Gastroesophageal sphincter (tissue), 4 donors: ENCODE measurements at regions not wholly inside any gene's neighbourhood (a gene's known extent, or its start where the extent isn't known, plus 50 kb on each side); places are given as distances from the start of the nearest gene placed in this dataset.

Source experiments
- ATAC-seq: fragments of 150-250 bp; one replicate; pipeline ENCODE4 v1.9.1; 2016; ENCODE audit warnings: mild to moderate bottlenecking, moderate library complexity
- H3K27ac ChIP-seq, 4 donors: fragments of 200-600 bp; sonication (generic) in 3 of 4; 1 replicate in 3 of 4; 2 replicates in 1 of 4; pipeline ENCODE4 v1.5.1; 2016 to 2019
- H3K27me3 ChIP-seq: fragments of 200-600 bp; sonication (generic); one replicate; pipeline ENCODE4 v1.5.1; 2019
- H3K36me3 ChIP-seq, 2 donors: fragments of 200-600 bp; sonication (generic); one replicate each; pipeline ENCODE4 v1.5.1; 2019; ENCODE audit warnings: control low read depth in 1 of 2
- H3K4me1 ChIP-seq, 3 donors: fragments of 200-600 bp; sonication (generic); 1 replicate in 2 of 3; 2 replicates in 1 of 3; pipeline ENCODE4 v1.5.1; 2016 to 2019; ENCODE audit warnings: control low read depth in 2 of 3
- H3K4me3 ChIP-seq, 2 donors: fragments of 200-600 bp; sonication (generic); one replicate each; pipeline ENCODE4 v1.5.1; 2019; ENCODE audit warnings: mild to moderate bottlenecking in 1 of 2, moderate library complexity in 1 of 2
- H3K9me3 ChIP-seq, 3 donors: fragments of 200-600 bp; sonication (generic); one replicate each; pipeline ENCODE4 v1.5.1; 2017 to 2019; ENCODE audit warnings: control low read depth in 2 of 3
- EP300 ChIP-seq: sonication (generic); formaldehyde crosslinking; IDR thresholded peaks from one replicate; pipeline ENCODE4 v1.6.1; 2017; ENCODE audit warnings: antibody characterized with exemption, mild to moderate bottlenecking
- POLR2A ChIP-seq, 2 donors: fragments of 450-650 bp; IDR thresholded peaks; one replicate each; pipeline ENCODE4 v1.6.1; 2017; ENCODE audit warnings: antibody characterized with exemption in 2 of 2, mild to moderate bottlenecking in 2 of 2, moderate library complexity in 1 of 2
- POLR2AphosphoS5 ChIP-seq: sonication (generic); formaldehyde crosslinking; IDR thresholded peaks from one replicate; pipeline ENCODE4 v1.6.1; 2017; ENCODE audit warnings: antibody characterized with exemption
- WGBS, 2 donors: methylation state at CpG; one replicate each; pipeline ENCODE4 v1.1.5; 2018; ENCODE audit warnings: low coverage in 1 of 2; 5-methylcytosine and 5-hydroxymethylcytosine counted together
- TF ChIP-seq, protein P1 (sequence below), 4 experiments: fragments of 200-600 bp in 2 of 4; fragments of 450-650 bp in 2 of 4; sonication (generic) in 1 of 4; IDR thresholded peaks; one replicate each; pipeline ENCODE4 v1.5.1; 2017 to 2019; ENCODE audit warnings: antibody characterized with exemption in 4 of 4, mild to moderate bottlenecking in 2 of 4, moderate library complexity in 2 of 4

DNA sequence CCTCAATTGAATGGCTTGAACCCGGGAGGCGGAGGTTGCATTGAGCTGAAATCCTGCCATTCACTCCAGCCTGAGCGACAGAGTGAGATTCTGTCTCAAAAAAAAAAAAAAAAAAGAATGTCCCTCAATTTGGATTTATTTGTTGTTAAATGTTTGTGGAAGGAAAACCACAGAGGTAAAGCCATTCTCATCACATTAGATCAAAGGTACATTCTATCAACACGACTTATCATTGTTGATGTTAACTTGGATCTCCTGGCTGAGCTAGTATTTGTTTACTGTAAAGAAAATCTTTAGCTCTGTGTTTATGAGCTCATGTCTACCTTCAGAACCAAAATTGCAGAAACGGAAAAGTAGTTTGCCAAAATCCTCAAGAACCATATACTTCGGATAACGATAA lies 91.4 kb upstream of the SALL4 start:
- no peak for TF ChIP-seq POLR2A (IDR thresholded peaks at IDR 0.05)
- TF ChIP-seq, protein P1, sequence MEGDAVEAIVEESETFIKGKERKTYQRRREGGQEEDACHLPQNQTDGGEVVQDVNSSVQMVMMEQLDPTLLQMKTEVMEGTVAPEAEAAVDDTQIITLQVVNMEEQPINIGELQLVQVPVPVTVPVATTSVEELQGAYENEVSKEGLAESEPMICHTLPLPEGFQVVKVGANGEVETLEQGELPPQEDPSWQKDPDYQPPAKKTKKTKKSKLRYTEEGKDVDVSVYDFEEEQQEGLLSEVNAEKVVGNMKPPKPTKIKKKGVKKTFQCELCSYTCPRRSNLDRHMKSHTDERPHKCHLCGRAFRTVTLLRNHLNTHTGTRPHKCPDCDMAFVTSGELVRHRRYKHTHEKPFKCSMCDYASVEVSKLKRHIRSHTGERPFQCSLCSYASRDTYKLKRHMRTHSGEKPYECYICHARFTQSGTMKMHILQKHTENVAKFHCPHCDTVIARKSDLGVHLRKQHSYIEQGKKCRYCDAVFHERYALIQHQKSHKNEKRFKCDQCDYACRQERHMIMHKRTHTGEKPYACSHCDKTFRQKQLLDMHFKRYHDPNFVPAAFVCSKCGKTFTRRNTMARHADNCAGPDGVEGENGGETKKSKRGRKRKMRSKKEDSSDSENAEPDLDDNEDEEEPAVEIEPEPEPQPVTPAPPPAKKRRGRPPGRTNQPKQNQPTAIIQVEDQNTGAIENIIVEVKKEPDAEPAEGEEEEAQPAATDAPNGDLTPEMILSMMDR (IDR thresholded peaks at IDR 0.05), result no peak
- no peak for TF ChIP-seq EP300
- TF ChIP-seq POLR2AphosphoS5, result no peak
- no peaks in the 10 kb centered on the region for H3K36me3 ChIP-seq
- no peaks in the 10 kb centered on the region for H3K9me3 ChIP-seq
- H3K4me1 ChIP-seq, result no peaks in the 10 kb centered on the region
- H3K27ac ChIP-seq, result no peak overlapping the region
- ATAC-seq, result no peak
- no peaks in the 10 kb centered on the region for H3K27me3 ChIP-seq
- WGBS, 2 donors, result 56 to 69% methylated on average over 4 to 5 of the region's 7 CpGs
- H3K4me3 ChIP-seq, result no peak overlapping the region

DNA sequence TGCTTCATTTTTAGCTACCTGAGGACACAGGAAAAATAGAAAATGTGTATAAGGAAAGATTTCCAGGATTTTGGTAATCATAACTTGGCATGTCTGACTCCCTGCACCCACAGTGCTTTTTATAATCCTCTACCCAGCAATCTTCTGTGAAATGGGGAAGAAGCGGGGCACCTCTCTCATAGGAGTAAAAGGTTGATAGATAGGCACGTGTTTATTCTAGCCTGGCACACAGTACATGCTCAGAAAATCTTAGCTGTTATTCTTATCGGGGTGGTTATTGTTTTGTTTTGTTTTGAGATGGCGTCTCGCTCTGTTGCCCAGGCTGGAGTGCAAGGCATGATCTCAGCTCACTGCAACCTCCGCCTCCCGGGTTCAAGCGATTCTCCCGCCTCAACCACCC lies 87.7 kb upstream of the SALL4 start:
- 79 to 86% methylated on average over 6 to 9 of the region's 9 CpGs for WGBS, 2 donors
- no peaks in the 10 kb centered on the region for H3K27me3 ChIP-seq
- no peaks in the 10 kb centered on the region for H3K9me3 ChIP-seq
- no peak for ATAC-seq
- H3K4me3 ChIP-seq, result no peak overlapping the region
- H3K4me1 ChIP-seq, result no peaks in the 10 kb centered on the region
- H3K27ac ChIP-seq, result no peak overlapping the region
- H3K36me3 ChIP-seq, result no peaks in the 10 kb centered on the region
- TF ChIP-seq EP300 (no peak), POLR2AphosphoS5 (no peak), POLR2A (IDR thresholded peaks at IDR 0.05) (no peak)
- TF ChIP-seq, protein P1 (IDR thresholded peaks at IDR 0.05), result no peak

DNA sequence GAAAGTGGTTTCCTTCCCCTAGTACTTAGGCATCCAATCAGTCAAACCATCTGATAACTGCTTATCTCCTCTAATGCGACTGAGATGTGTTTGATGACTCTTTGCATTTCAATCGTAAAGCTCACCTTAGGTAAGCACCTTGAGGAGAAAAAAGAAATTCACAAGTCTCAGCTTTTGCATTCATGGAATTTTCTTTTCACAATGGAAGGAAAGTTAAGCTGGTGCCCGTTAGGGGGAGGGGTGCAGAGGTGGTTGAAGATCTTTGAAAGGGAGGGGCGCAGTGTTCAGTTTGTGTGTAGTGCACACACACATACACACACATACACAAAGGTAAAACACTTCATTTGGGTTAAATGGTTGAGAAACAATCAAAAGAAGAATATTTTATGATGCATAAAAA lies 87.1 kb upstream of the SALL4 start:
- 55 to 64% methylated on average over 4 of the region's 4 CpGs for WGBS, 2 donors
- Histone ChIP-seq H3K4me1 (no peaks in the 10 kb centered on the region), H3K36me3 (no peaks in the 10 kb centered on the region), H3K9me3 (no peaks in the 10 kb centered on the region), H3K4me3 (no peak overlapping the region), H3K27ac (no peak overlapping the region), H3K27me3 (no peaks in the 10 kb centered on the region)
- TF ChIP-seq EP300 (no peak), POLR2AphosphoS5 (no peak), POLR2A (IDR thresholded peaks at IDR 0.05) (no peak)
- TF ChIP-seq, protein P1 (IDR thresholded peaks at IDR 0.05), result no peak
- no peak for ATAC-seq

DNA sequence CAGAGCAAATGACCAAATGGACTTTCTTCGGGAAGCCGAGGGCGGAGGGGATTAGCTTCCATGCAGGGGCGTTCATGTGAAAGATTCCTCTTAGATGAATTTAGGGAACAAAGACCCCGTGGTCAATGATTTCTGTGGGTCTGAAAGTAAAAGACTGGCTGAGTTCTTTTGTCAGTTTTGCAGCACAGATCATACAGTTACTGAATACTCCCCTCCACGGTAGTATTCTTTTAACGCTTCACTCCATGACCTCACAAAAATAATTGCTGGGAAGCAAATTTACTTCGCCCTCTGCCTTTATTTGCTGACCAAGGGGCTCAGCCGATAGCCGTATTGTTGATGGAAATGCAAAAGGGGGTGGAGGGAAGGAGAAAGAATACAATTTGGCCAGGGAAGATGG lies 86.0 kb upstream of the SALL4 start:
- no peak for TF ChIP-seq POLR2AphosphoS5
- no peak for TF ChIP-seq EP300
- TF ChIP-seq POLR2A (IDR thresholded peaks at IDR 0.05), result no peak
- TF ChIP-seq, protein P1 (IDR thresholded peaks at IDR 0.05), result no peak
- Histone ChIP-seq H3K4me1 (no peaks in the 10 kb centered on the region), H3K4me3 (no peak overlapping the region), H3K9me3 (no peaks in the 10 kb centered on the region), H3K27me3 (no peaks in the 10 kb centered on the region), H3K36me3 (no peaks in the 10 kb centered on the region), H3K27ac (no peak overlapping the region)
- no peak for ATAC-seq
- WGBS, 2 donors, result 59 to 72% methylated on average over 7 to 10 of the region's 10 CpGs

DNA sequence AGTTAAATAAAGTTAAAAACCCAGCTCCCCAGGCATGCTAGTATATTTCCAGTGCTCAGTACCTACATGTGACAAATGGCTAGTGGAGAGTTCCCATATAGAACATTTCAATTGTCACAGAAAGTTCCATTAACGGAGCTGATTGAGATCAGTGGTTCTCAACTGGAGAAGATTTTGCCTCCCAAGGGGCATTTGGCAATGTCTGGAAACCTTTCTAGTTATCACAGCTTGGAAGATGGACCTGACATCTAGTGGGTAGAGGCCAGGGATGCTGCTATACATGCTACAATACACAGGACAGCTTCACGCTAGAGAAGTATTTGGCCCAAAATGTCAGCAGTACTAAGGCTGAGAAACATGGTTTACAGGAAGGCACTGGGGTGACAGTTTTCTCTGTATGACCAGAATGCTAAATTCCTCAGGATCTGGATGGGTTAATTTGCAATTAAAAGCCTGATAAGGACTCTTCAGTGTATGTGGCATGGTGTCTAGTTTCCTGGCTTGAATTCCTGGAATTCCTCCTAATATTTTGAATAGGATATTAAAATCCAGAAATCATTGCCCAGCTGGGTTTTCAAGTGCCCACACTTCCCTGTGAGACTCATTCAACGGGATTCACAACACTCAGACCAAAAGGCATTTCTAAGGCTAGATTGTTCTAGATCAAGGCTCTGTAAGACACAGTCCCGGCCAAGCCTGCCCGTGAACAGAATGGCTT lies 84.7 kb upstream of the SALL4 start:
- Histone ChIP-seq H3K9me3 (no peaks in the 10 kb centered on the region), H3K36me3 (no peaks in the 10 kb centered on the region), H3K27me3 (no peaks in the 10 kb centered on the region), H3K4me1 (no peaks in the 10 kb centered on the region), H3K27ac (no peak overlapping the region), H3K4me3 (no peak overlapping the region)
- ATAC-seq, result no peak
- no peak for TF ChIP-seq EP300
- TF ChIP-seq POLR2AphosphoS5, result no peak
- no peak for TF ChIP-seq POLR2A (IDR thresholded peaks at IDR 0.05)
- TF ChIP-seq, protein P1 (IDR thresholded peaks at IDR 0.05), result no peak
- WGBS, 2 donors, result 79 to 83% methylated on average over 5 of the region's 5 CpGs
